H7 (cell line): ENCODE measurements at regions not wholly inside any gene's neighbourhood (a gene's known extent, or its start where the extent isn't known, plus 50 kb on each side); places are given as distances from the start of the nearest gene placed in this dataset.

Experiments
- DNase-seq: peaks from one replicate; pipeline ENCODE4 v3.0.0; 2012
- H3K27me3 ChIP-seq: 2 replicates; pipeline ENCODE4 v1.6.0; 2011; ENCODE audit warnings: mild to moderate bottlenecking, low read length; ENCODE audit not compliant: control insufficient read depth, insufficient read depth
- H3K36me3 ChIP-seq: replicated peaks from 2 replicates; pipeline ENCODE4 v1.5.1; 2011; ENCODE audit warnings: low read length; ENCODE audit not compliant: control insufficient read depth, insufficient read depth
- H3K4me3 ChIP-seq: 2 replicates; pipeline ENCODE4 v1.5.1; 2011; ENCODE audit warnings: low read depth, mild to moderate bottlenecking, control low read depth, low read length, moderate library complexity; ENCODE audit not compliant: insufficient read depth

DNA sequence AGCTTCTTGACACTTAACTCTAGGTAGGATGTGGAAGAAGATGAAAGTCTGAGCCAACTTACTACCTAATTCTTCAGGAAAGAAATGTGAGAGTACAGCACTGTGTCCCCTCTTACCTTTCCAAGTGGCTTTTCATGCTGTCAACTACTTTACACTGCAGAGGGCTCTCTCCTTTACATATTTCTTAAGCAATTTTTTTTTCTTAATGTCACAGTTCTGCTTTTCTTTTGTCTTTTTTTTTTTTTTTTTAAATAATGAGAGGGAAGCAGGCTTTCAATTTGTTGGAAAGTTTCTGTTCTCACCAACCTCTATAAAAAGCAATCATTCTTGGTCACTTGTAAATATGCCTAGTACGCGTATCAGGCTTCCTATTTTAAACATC, 212.7 kb upstream of the MIR17HG start:
- no peak for DNase-seq
- H3K4me3 ChIP-seq = no peak overlapping the region
- H3K36me3 ChIP-seq = no peaks in the 10 kb centered on the region
- no peaks in the 10 kb centered on the region for H3K27me3 ChIP-seq

- no peak overlapping the region for H3K4me3 ChIP-seq
- H3K36me3 ChIP-seq = no peaks in the 10 kb centered on the region
- DNase-seq = no peak
- H3K27me3 ChIP-seq = no peaks in the 10 kb centered on the region
Observed at GRCh38 chr13:91135376-91135775, 212.1 kb upstream of the MIR17HG start.

- H3K27me3 ChIP-seq = no peaks in the 10 kb centered on the region
- no peaks in the 10 kb centered on the region for H3K36me3 ChIP-seq
- no peak overlapping the region for H3K4me3 ChIP-seq
- DNase-seq = no peak
Observed at GRCh38 chr13:91135968-91136367, 211.5 kb upstream of the MIR17HG start.

- DNase-seq = no peak
- Histone ChIP-seq H3K36me3 (no peaks in the 10 kb centered on the region), H3K4me3 (no peak overlapping the region), H3K27me3 (no peaks in the 10 kb centered on the region)
Observed at GRCh38 chr13:91136806-91137205, 210.7 kb upstream of the MIR17HG start.

- DNase-seq = no peak
- H3K27me3 ChIP-seq = no peaks in the 10 kb centered on the region
- H3K4me3 ChIP-seq = no peak overlapping the region
- no peaks in the 10 kb centered on the region for H3K36me3 ChIP-seq
Observed at GRCh38 chr13:91139232-91139631, 208.3 kb upstream of the MIR17HG start.

DNA sequence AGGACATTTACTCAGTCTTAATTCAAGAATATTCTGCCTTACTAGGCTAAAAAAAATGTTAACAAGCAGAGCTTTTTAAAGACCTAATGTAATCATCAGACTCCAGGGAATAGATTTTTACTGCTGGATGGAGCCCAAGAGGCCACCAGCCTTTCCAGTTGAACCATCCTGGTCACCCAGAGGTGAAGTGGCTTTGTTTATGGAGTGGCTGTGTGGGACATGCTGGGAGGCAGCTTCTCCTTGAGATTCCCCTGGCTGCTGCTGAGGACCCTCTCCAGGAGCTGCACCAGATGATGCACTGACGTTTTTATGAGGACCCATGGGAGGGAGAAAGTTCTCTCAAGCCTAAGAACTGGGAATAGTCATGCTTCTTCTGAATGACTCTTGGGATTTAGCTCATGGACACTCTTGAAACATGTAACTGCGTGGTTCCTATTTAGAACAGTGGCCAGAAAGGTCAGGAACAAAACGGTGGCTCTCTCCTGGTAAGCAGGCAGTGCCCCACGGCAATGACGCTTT, 205.9 kb upstream of the MIR17HG start:
- DNase-seq = no peak
- Histone ChIP-seq H3K27me3 (no peaks in the 10 kb centered on the region), H3K4me3 (no peak overlapping the region), H3K36me3 (no peaks in the 10 kb centered on the region)

DNA sequence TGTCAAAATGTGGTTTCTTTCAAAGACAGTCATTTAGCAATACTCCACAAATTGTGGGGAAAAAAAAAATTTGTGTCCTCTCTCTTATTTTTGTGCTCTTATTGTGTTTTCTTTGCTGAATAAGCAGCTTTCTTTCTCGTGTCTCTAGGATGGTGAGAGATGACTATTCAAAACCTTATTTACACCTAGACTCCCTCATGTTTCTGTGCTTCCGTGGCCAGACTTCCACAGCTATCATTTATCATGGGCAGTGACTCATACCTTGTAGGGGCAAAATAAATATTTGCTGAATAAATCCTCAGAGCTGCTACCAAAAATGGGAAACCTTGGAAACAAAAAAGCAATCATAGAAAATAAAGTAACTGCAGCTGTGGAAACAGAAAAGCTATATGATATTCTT, 204.9 kb upstream of the MIR17HG start:
- Histone ChIP-seq H3K27me3 (no peaks in the 10 kb centered on the region), H3K4me3 (no peak overlapping the region), H3K36me3 (no peaks in the 10 kb centered on the region)
- no peak for DNase-seq

- no peaks in the 10 kb centered on the region for H3K27me3 ChIP-seq
Observed at GRCh38 chr13:91144054-91144453, 203.4 kb upstream of the MIR17HG start.

GRCh38 chr13:91144486-91144885, 203.0 kb upstream of the MIR17HG start:
- H3K27me3 ChIP-seq = no peaks in the 10 kb centered on the region

More at GRCh38 chr13:91144054-91144453, 203.4 kb upstream of the MIR17HG start:
- Histone ChIP-seq H3K4me3 (no peak overlapping the region), H3K36me3 (no peaks in the 10 kb centered on the region)
- DNase-seq = no peak

GRCh38 chr13:91145571-91146205, 201.8 kb upstream of the MIR17HG start:
- Histone ChIP-seq H3K4me3 (no peak overlapping the region), H3K27me3 (no peaks in the 10 kb centered on the region), H3K36me3 (no peaks in the 10 kb centered on the region)
- no peak for DNase-seq

More at GRCh38 chr13:91144486-91144885, 203.0 kb upstream of the MIR17HG start:
- H3K36me3 ChIP-seq = no peaks in the 10 kb centered on the region
- H3K4me3 ChIP-seq = no peak overlapping the region
- DNase-seq = no peak

- no peak for DNase-seq
- no peaks in the 10 kb centered on the region for H3K27me3 ChIP-seq
Observed at GRCh38 chr13:91146601-91147000, 200.9 kb upstream of the MIR17HG start.

DNA sequence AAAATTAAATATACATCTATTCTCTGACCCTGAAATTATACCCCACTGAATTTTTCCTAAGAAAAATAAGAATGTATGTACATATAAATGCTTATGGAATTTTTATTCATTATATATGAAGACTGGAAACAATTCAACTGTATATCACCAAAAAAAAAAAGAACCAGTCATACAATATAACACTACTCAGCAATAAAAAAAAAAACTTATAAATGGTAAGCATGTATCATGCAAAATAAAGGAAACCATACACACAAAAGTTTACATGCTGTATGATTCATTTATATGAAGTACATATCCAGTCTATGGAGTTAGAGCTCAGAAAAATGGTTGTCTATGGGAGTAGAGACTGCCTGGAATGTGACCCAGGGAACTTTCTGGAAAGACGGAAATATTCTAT, 199.4 kb upstream of the MIR17HG start:
- H3K27me3 ChIP-seq = no peaks in the 10 kb centered on the region
- no peak overlapping the region for H3K4me3 ChIP-seq
- no peak for DNase-seq
- no peaks in the 10 kb centered on the region for H3K36me3 ChIP-seq

More at GRCh38 chr13:91146601-91147000, 200.9 kb upstream of the MIR17HG start:
- no peaks in the 10 kb centered on the region for H3K36me3 ChIP-seq
- H3K4me3 ChIP-seq = no peak overlapping the region

DNA sequence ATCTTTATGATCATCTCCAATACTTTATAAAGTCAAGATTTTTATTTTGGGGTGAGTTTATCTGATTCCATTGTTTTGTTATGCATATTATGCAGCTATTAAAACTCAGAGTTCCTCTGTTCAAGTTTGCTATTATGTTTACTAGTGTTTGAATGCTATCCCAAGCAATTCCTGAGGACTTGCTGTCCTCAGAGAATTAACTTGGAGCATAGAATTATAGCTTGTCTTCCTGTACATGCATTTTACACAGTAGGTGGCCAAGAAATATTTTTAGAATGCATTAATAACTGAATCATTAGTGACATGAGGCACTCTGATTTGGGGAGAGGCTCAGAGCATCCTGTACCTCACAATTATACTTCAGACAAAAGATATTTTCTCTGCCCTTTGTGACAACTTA, 195.6 kb upstream of the MIR17HG start:
- DNase-seq = no peak
- Histone ChIP-seq H3K27me3 (no peaks in the 10 kb centered on the region), H3K4me3 (no peak overlapping the region), H3K36me3 (no peaks in the 10 kb centered on the region)

DNA sequence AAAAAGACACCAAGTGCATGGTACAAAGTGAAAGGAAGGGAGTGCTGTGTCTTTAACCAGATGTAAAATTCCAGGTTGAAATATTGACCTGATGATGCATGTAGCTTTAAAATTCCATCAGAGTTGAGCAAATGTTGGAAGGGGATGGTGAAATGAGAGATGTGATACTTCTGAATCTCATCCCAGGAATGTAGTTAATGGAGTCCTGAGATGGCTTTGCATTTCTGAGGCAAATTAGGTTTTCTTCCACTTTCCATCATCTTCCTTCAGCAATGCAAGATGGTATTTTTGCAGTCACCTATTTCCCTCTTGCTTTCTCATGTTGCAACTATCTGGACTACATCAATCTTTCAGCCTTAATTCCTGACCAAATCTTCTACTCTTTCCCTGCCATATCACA, 194.1 kb upstream of the MIR17HG start:
- no peak for DNase-seq

GRCh38 chr13:91154558-91155353, 192.7 kb upstream of the MIR17HG start:
- no peak overlapping the region for H3K4me3 ChIP-seq
- H3K36me3 ChIP-seq = no peaks in the 10 kb centered on the region
- no peaks in the 10 kb centered on the region for H3K27me3 ChIP-seq
- no peak for DNase-seq

More for the DNA sequence above, 194.1 kb upstream of the MIR17HG start:
- Histone ChIP-seq H3K27me3 (no peaks in the 10 kb centered on the region), H3K4me3 (no peak overlapping the region), H3K36me3 (no peaks in the 10 kb centered on the region)
